Fibroblast of lung (primary cell): ENCODE measurements at regions not wholly inside any gene's neighbourhood (a gene's known extent, or its start where the extent isn't known, plus 50 kb on each side); places are given as distances from the start of the nearest gene placed in this dataset.

ENCODE experiments used
- EZH2 ChIP-seq: IDR thresholded peaks from 2 replicates; pipeline ENCODE4 v1.5.1; 2012; ENCODE audit warnings: low read length, control low read depth, mild to moderate bottlenecking; ENCODE audit errors: missing control alignments
- TF ChIP-seq, protein P1 (sequence below), 2 donors: IDR thresholded peaks in 1 of 2; conservative IDR thresholded peaks in 1 of 2; 1 replicate in 1 of 2; 2 replicates in 1 of 2; pipeline ENCODE4 v1.5.1; 2011 to 2012; ENCODE audit warnings: low read length in 2 of 2, control low read depth in 1 of 2, inconsistent platforms in 1 of 2, low read depth in 1 of 2, mild to moderate bottlenecking in 1 of 2

DNA sequence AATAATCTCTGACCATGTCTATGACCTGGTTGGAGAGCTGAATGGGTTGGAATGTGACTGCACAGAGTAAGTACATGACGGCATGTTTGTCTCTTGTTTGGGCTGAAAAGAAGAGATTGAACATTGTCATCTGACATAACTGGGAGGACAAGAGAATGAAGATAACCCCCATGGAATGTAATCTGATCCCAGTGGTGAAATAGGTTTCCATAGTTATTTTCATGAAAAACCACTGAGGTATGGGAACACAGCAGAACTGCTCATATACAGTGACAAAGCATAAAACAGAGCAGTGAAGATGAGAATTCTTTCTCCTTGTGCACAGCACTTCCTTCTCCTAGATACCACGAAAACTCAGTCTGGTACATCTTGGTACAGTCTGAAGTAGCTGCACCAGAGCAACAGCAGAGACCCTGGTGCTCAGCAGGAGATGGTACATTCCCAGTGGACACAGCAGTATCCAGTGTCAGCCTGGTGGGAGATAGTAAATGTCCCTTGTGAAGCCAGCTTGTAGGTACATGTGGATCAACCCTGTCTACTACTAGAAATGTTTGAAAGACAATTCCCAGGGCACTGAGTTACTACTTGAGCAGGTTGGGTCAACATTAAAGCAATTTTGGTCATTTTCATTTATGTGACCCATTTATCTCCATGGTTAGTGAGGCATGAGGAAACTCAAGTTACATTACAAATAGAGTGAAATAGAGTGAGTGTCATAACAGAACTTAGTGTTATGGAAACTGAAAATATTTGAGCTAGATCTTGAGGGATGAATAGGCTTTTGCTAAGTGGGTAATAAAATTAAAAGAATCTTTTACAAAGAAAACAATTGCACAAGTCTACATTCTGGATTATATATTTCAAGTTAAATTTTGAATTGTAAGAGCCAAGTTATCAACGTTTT, 178.3 kb downstream of the SUCNR1 start:
- TF ChIP-seq EZH2, result no peak
- TF ChIP-seq, protein P1, sequence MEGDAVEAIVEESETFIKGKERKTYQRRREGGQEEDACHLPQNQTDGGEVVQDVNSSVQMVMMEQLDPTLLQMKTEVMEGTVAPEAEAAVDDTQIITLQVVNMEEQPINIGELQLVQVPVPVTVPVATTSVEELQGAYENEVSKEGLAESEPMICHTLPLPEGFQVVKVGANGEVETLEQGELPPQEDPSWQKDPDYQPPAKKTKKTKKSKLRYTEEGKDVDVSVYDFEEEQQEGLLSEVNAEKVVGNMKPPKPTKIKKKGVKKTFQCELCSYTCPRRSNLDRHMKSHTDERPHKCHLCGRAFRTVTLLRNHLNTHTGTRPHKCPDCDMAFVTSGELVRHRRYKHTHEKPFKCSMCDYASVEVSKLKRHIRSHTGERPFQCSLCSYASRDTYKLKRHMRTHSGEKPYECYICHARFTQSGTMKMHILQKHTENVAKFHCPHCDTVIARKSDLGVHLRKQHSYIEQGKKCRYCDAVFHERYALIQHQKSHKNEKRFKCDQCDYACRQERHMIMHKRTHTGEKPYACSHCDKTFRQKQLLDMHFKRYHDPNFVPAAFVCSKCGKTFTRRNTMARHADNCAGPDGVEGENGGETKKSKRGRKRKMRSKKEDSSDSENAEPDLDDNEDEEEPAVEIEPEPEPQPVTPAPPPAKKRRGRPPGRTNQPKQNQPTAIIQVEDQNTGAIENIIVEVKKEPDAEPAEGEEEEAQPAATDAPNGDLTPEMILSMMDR (conservative IDR thresholded peaks at IDR 0.05 in 1 of 2, IDR thresholded peaks at IDR 0.05 in 1 of 2; ENCODE audit: low read depth in 1 of 2, low read length in 2 of 2), result no peak
